ENCODE measurements at regions not wholly inside any gene's neighbourhood (a gene's known extent, or its start where the extent isn't known, plus 50 kb on each side); places are given as distances from the start of the nearest gene placed in this dataset.

GRCh38 chr13:40502236-40502635 lies 164.2 kb downstream of the FOXO1 start:
- TF ChIP-seq CTCF (IDR thresholded peaks at IDR 0.05) = no peak
- H3K4me3 Mint-ChIP-seq = no peak overlapping the region
- H3K27me3 Mint-ChIP-seq (ENCODE audit: insufficient read depth) = peaks cover 15% of the 10 kb centered on the region
- H3K9me3 Mint-ChIP-seq = no peaks in the 10 kb centered on the region; the same call in 1 of the 2 replicates
- no peak for DNase-seq
- H3K4me1 Mint-ChIP-seq (ENCODE audit: low read depth) = peaks cover 21% of the 10 kb centered on the region
- H3K27ac Mint-ChIP-seq = no peak overlapping the region
- H3K36me3 Mint-ChIP-seq (ENCODE audit: low read depth) = no peaks in the 10 kb centered on the region

GRCh38 chr13:40503011-40503410 lies 163.4 kb downstream of the FOXO1 start:
- Mint-ChIP-seq H3K4me1 (ENCODE audit: low read depth) (peaks cover 21% of the 10 kb centered on the region), H3K36me3 (ENCODE audit: low read depth) (no peaks in the 10 kb centered on the region), H3K9me3 (no peaks in the 10 kb centered on the region; the same call in 1 of the 2 replicates), H3K27me3 (ENCODE audit: insufficient read depth) (peaks cover 9% of the 10 kb centered on the region), H3K4me3 (no peak overlapping the region), H3K27ac (no peak overlapping the region)
- no peak for TF ChIP-seq CTCF (IDR thresholded peaks at IDR 0.05)
- DNase-seq = no peak

- H3K27me3 Mint-ChIP-seq (ENCODE audit: insufficient read depth) = peaks cover 5% of the 10 kb centered on the region
- no peaks in the 10 kb centered on the region for H3K36me3 Mint-ChIP-seq (ENCODE audit: low read depth)
- DNase-seq = peak; percentile 67
- peak overlapping the region; percentile 29; the same call in 1 of the 2 replicates for H3K27ac Mint-ChIP-seq
- H3K4me3 Mint-ChIP-seq = peak overlapping the region; percentile 13; the same call in 1 of the 2 replicates
- H3K9me3 Mint-ChIP-seq = no peaks in the 10 kb centered on the region
- peaks cover 21% of the 10 kb centered on the region for H3K4me1 Mint-ChIP-seq (ENCODE audit: low read depth)
- no peak for TF ChIP-seq CTCF (IDR thresholded peaks at IDR 0.05)
These were observed 162.4 kb downstream of the FOXO1 start for GRCh38 chr13:40503966-40504591.

GRCh38 chr13:40504641-40505040 lies 161.8 kb downstream of the FOXO1 start:
- Mint-ChIP-seq H3K9me3 (no peaks in the 10 kb centered on the region), H3K4me1 (ENCODE audit: low read depth) (peaks cover 21% of the 10 kb centered on the region), H3K27ac (no peak overlapping the region), H3K36me3 (ENCODE audit: low read depth) (no peaks in the 10 kb centered on the region), H3K4me3 (no peak overlapping the region; the same call in 1 of the 2 replicates), H3K27me3 (ENCODE audit: insufficient read depth) (peaks cover 5% of the 10 kb centered on the region)
- no peak for DNase-seq
- no peak for TF ChIP-seq CTCF (IDR thresholded peaks at IDR 0.05)

GRCh38 chr13:40505196-40505595 lies 161.2 kb downstream of the FOXO1 start:
- Mint-ChIP-seq H3K27me3 (ENCODE audit: insufficient read depth) (peaks cover 5% of the 10 kb centered on the region), H3K4me3 (no peak overlapping the region), H3K9me3 (no peaks in the 10 kb centered on the region), H3K4me1 (ENCODE audit: low read depth) (peaks cover 21% of the 10 kb centered on the region), H3K27ac (no peak overlapping the region), H3K36me3 (ENCODE audit: low read depth) (no peaks in the 10 kb centered on the region)
- no peak for DNase-seq
- no peak for TF ChIP-seq CTCF (IDR thresholded peaks at IDR 0.05)

Data from HFFc6 (cell line).